Trophoblast cell (in vitro differentiated cells and primary cell): ENCODE measurements at regions not wholly inside any gene's neighbourhood (a gene's known extent, or its start where the extent isn't known, plus 50 kb on each side); places are given as distances from the start of the nearest gene placed in this dataset.

Source experiments
- DNase-seq, 2 donors: peaks; one replicate each; pipeline ENCODE4 v3.0.0-alpha.2; 2016
- H2AFZ ChIP-seq: 2 replicates; pipeline ENCODE4 v1.6.1; 2013; ENCODE audit warnings: low read length, moderate library complexity, mild to moderate bottlenecking; ENCODE audit not compliant: insufficient read depth, poor library complexity
- H2AK5ac ChIP-seq: 2 replicates; pipeline ENCODE4 v1.6.1; 2013; ENCODE audit warnings: mild to moderate bottlenecking, low read length
- H2BK120ac ChIP-seq: 2 replicates; pipeline ENCODE4 v1.6.1; 2013; ENCODE audit warnings: low read length, mild to moderate bottlenecking, moderate library complexity; ENCODE audit not compliant: insufficient read depth, poor library complexity
- H2BK12ac ChIP-seq: 2 replicates; pipeline ENCODE4 v1.6.1; 2013; ENCODE audit warnings: mild to moderate bottlenecking, low read length, moderate library complexity
- H2BK5ac ChIP-seq: 2 replicates; pipeline ENCODE4 v1.6.1; 2013; ENCODE audit warnings: low read length, low read depth, moderate library complexity, mild to moderate bottlenecking; ENCODE audit not compliant: poor library complexity
- H3K14ac ChIP-seq: 2 replicates; pipeline ENCODE4 v1.6.1; 2013; ENCODE audit warnings: mild to moderate bottlenecking, low read length
- H3K18ac ChIP-seq: 2 replicates; pipeline ENCODE4 v1.6.1; 2013; ENCODE audit warnings: mild to moderate bottlenecking, low read length
- H3K23ac ChIP-seq: 2 replicates; pipeline ENCODE4 v1.6.1; 2013; ENCODE audit warnings: low read length
- H3K27ac ChIP-seq: 2 replicates; pipeline ENCODE4 v1.5.1; 2013; ENCODE audit warnings: low read depth, mild to moderate bottlenecking, inconsistent platforms, low read length, moderate library complexity
- H3K27me3 ChIP-seq: 2 replicates; pipeline ENCODE4 v1.6.1; 2013; ENCODE audit warnings: inconsistent platforms, mild to moderate bottlenecking, low read length, moderate library complexity; ENCODE audit not compliant: insufficient read depth
- H3K36me3 ChIP-seq, 2 experiments: 1 replicate in 1 of 2; 2 replicates in 1 of 2; pipeline ENCODE4 v1.6.1; 2013; ENCODE audit warnings: low read length in 2 of 2, mild to moderate bottlenecking in 2 of 2, moderate library complexity in 1 of 2; ENCODE audit not compliant: insufficient read depth in 2 of 2, control insufficient read depth in 1 of 2
- H3K4ac ChIP-seq: 2 replicates; pipeline ENCODE4 v1.6.1; 2013; ENCODE audit warnings: low read depth, mild to moderate bottlenecking, low read length, moderate library complexity
- H3K4me1 ChIP-seq, 2 experiments: 1 replicate in 1 of 2; 2 replicates in 1 of 2; pipeline ENCODE4 v1.6.1; 2013; ENCODE audit warnings: low read length in 2 of 2, mild to moderate bottlenecking in 2 of 2, moderate library complexity in 1 of 2; ENCODE audit not compliant: insufficient read depth in 2 of 2, control insufficient read depth in 1 of 2
- H3K4me2 ChIP-seq: 2 replicates; pipeline ENCODE4 v1.6.1; 2013; ENCODE audit warnings: inconsistent platforms, mild to moderate bottlenecking, low read length, moderate library complexity
- H3K4me3 ChIP-seq: 2 replicates; pipeline ENCODE4 v1.5.1; 2013; ENCODE audit warnings: mild to moderate bottlenecking, low read depth, low read length, inconsistent platforms
- H3K79me1 ChIP-seq: one replicate; pipeline ENCODE4 v1.6.1; 2013; ENCODE audit warnings: low read length
- H3K79me2 ChIP-seq: 2 replicates; pipeline ENCODE4 v1.6.1; 2013; ENCODE audit warnings: low read length, mild to moderate bottlenecking; ENCODE audit not compliant: control insufficient read depth, insufficient read depth, poor library complexity
- H3K9ac ChIP-seq: 2 replicates; pipeline ENCODE4 v1.6.1; 2013; ENCODE audit warnings: mild to moderate bottlenecking, low read length
- H3K9me3 ChIP-seq: 2 replicates; pipeline ENCODE4 v1.6.1; 2013; ENCODE audit warnings: low read depth, mild to moderate bottlenecking, control low read depth, inconsistent platforms, low read length; ENCODE audit not compliant: insufficient read depth
- H4K12ac ChIP-seq: 2 replicates; pipeline ENCODE4 v1.6.1; 2013; ENCODE audit warnings: low read depth, mild to moderate bottlenecking, low read length, moderate library complexity
- H4K8ac ChIP-seq: 2 replicates; pipeline ENCODE4 v1.6.1; 2013; ENCODE audit warnings: low read depth, mild to moderate bottlenecking, low read length, moderate library complexity
- H4K91ac ChIP-seq: one replicate; pipeline ENCODE4 v1.6.1; 2013; ENCODE audit warnings: low read depth, mild to moderate bottlenecking, low read length, moderate library complexity
- WGBS: extraction: QIAGEN DNeasy Blood & Tissue Kit; methylation state at CpG from one replicate; pipeline ENCODE4 v1.1.7; 2013; ENCODE audit warnings: missing lambda C conversion rate; ENCODE audit not compliant: insufficient read length, insufficient coverage; ENCODE audit errors: extremely low coverage; 5-methylcytosine and 5-hydroxymethylcytosine counted together

GRCh38 chr5:3230254-3230653 is 365.4 kb upstream of the IRX1 start:
- no peak overlapping the region for H4K8ac ChIP-seq
- H2AK5ac ChIP-seq: no peak overlapping the region
- no peaks in the 10 kb centered on the region for H3K27me3 ChIP-seq
- no peak overlapping the region for H3K18ac ChIP-seq
- H3K9me3 ChIP-seq: peaks cover 5% of the 10 kb centered on the region
- no peak overlapping the region for H3K4me3 ChIP-seq
- no peaks in the 10 kb centered on the region for H3K79me1 ChIP-seq
- no peak overlapping the region for H3K9ac ChIP-seq
- H2BK12ac ChIP-seq: no peak overlapping the region
- no peak overlapping the region for H3K23ac ChIP-seq
- H3K36me3 ChIP-seq: no peaks in the 10 kb centered on the region
- H4K12ac ChIP-seq: no peak overlapping the region
- H2BK5ac ChIP-seq: no peak overlapping the region
- no CpG with 5 or more reads among the region's 5 CpGs for WGBS
- H2BK120ac ChIP-seq: no peak overlapping the region
- H3K4ac ChIP-seq: no peak overlapping the region
- no peak overlapping the region for H3K27ac ChIP-seq
- no peak overlapping the region for H3K4me2 ChIP-seq
- H3K14ac ChIP-seq: no peak overlapping the region
- H3K79me2 ChIP-seq: no peaks in the 10 kb centered on the region
- DNase-seq: no peak
- no peak overlapping the region for H2AFZ ChIP-seq
- no peaks in the 10 kb centered on the region for H3K4me1 ChIP-seq
- H4K91ac ChIP-seq: no peak overlapping the region

DNA sequence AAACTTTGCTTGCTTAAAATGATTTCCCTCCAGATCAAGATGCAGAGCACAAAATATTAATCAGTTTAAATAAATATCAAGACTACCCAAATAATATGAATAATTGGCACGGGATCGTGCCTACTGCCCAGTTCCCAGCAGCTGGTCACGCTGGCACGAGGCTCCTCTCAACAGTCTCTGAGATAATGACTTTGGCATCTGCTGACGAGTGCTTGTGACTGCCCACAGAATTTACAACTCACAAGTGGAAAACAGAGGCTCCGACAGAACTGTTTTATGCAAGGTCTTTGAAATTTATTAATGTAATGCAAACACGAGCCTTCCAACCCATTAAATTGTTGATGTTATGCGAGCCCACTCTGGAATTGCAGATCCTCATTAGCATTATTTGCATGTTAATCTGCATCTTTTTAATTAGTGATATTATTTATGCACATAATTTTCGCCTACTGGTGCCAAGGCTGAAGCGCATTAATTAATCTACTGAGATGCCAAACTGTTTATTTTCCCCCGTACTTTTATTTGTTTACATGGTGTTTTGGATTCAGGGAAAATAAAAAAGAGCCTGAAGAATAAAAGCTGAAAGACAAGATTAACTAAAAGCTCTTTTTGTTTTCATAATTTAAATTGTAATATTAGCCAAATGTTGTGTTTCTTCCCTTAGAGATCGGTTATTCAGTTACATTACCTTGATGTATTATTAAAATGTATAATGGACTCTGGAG is 369.3 kb upstream of the IRX1 start:
- H3K4me1 ChIP-seq: no peaks in the 10 kb centered on the region
- no peak overlapping the region for H3K18ac ChIP-seq
- H3K14ac ChIP-seq: no peak overlapping the region
- no peak overlapping the region for H4K91ac ChIP-seq
- H3K79me2 ChIP-seq: no peaks in the 10 kb centered on the region
- no peak overlapping the region for H3K4me3 ChIP-seq
- no peak overlapping the region for H3K9ac ChIP-seq
- H3K4ac ChIP-seq: no peak overlapping the region
- no peak overlapping the region for H2BK5ac ChIP-seq
- no peak overlapping the region for H2BK12ac ChIP-seq
- no peak overlapping the region for H3K4me2 ChIP-seq
- no peak overlapping the region for H2AK5ac ChIP-seq
- no peak overlapping the region for H2AFZ ChIP-seq
- DNase-seq: no peak
- no peak overlapping the region for H4K12ac ChIP-seq
- no peak overlapping the region for H4K8ac ChIP-seq
- no peak overlapping the region for H3K27ac ChIP-seq
- H3K9me3 ChIP-seq: peaks cover 2% of the 10 kb centered on the region
- no peak overlapping the region for H2BK120ac ChIP-seq
- no peaks in the 10 kb centered on the region for H3K79me1 ChIP-seq
- WGBS: no CpG with 5 or more reads among the region's 12 CpGs
- no peak overlapping the region for H3K23ac ChIP-seq
- H3K27me3 ChIP-seq: no peaks in the 10 kb centered on the region
- H3K36me3 ChIP-seq: no peaks in the 10 kb centered on the region

GRCh38 chr5:3225201-3225960 is 370.3 kb upstream of the IRX1 start:
- no peak overlapping the region for H4K8ac ChIP-seq
- no peak overlapping the region for H2BK120ac ChIP-seq
- H3K4ac ChIP-seq: no peak overlapping the region
- no peaks in the 10 kb centered on the region for H3K79me2 ChIP-seq
- H4K91ac ChIP-seq: no peak overlapping the region
- H2AFZ ChIP-seq: no peak overlapping the region
- no peaks in the 10 kb centered on the region for H3K36me3 ChIP-seq
- no peak overlapping the region for H4K12ac ChIP-seq
- no peak overlapping the region for H3K18ac ChIP-seq
- H2BK12ac ChIP-seq: no peak overlapping the region
- H3K23ac ChIP-seq: no peak overlapping the region
- H3K27me3 ChIP-seq: no peaks in the 10 kb centered on the region
- H3K14ac ChIP-seq: no peak overlapping the region
- no peak overlapping the region for H2AK5ac ChIP-seq
- no peak for DNase-seq
- no peak overlapping the region for H3K9ac ChIP-seq
- WGBS: no CpG with 5 or more reads among the region's 22 CpGs
- H3K27ac ChIP-seq: no peak overlapping the region
- no peak overlapping the region for H3K4me2 ChIP-seq
- no peaks in the 10 kb centered on the region for H3K79me1 ChIP-seq
- no peaks in the 10 kb centered on the region for H3K4me1 ChIP-seq
- no peaks in the 10 kb centered on the region for H3K9me3 ChIP-seq
- no peak overlapping the region for H2BK5ac ChIP-seq
- no peak overlapping the region for H3K4me3 ChIP-seq

GRCh38 chr5:3222924-3223323 is 372.7 kb upstream of the IRX1 start:
- Histone ChIP-seq H3K27ac (no peak overlapping the region), H3K27me3 (no peaks in the 10 kb centered on the region), H3K14ac (no peak overlapping the region), H2AFZ (no peak overlapping the region), H4K91ac (no peak overlapping the region), H3K18ac (no peak overlapping the region), H2AK5ac (no peak overlapping the region), H3K4ac (no peak overlapping the region), H4K8ac (no peak overlapping the region), H2BK12ac (no peak overlapping the region), H4K12ac (no peak overlapping the region), H2BK120ac (no peak overlapping the region), H3K36me3 (no peaks in the 10 kb centered on the region), H2BK5ac (no peak overlapping the region), H3K4me1 (no peaks in the 10 kb centered on the region), H3K4me3 (no peak overlapping the region), H3K9me3 (no peaks in the 10 kb centered on the region), H3K23ac (no peak overlapping the region), H3K79me2 (no peaks in the 10 kb centered on the region), H3K9ac (no peak overlapping the region), H3K79me1 (no peaks in the 10 kb centered on the region), H3K4me2 (no peak overlapping the region)
- no peak for DNase-seq
- WGBS: no CpG with 5 or more reads among the region's 5 CpGs
